ENCODE measurements at regions not wholly inside any gene's neighbourhood (a gene's known extent, or its start where the extent isn't known, plus 50 kb on each side); places are given as distances from the start of the nearest gene placed in this dataset.

DNA sequence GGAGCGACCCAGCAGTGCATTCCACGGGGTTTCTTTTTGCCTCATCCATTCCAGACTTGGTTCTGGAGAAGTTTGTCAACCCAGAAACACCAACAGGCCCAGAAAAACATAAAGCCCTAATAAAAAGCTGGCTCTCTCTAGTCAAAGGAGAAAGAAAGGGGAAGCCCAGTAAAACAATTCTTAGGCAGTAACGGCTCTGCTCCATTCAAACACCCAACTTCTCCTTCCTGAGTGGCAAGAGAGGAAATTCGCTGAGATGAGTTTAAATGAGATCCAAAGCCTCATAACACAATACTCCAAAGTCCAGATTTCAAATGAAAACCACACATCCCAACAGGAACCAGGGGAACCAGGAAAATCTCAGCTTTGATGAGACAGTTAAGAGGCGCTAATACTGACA lies 179.9 kb downstream of the RPIA start:
- TF ChIP-seq, protein P1, sequence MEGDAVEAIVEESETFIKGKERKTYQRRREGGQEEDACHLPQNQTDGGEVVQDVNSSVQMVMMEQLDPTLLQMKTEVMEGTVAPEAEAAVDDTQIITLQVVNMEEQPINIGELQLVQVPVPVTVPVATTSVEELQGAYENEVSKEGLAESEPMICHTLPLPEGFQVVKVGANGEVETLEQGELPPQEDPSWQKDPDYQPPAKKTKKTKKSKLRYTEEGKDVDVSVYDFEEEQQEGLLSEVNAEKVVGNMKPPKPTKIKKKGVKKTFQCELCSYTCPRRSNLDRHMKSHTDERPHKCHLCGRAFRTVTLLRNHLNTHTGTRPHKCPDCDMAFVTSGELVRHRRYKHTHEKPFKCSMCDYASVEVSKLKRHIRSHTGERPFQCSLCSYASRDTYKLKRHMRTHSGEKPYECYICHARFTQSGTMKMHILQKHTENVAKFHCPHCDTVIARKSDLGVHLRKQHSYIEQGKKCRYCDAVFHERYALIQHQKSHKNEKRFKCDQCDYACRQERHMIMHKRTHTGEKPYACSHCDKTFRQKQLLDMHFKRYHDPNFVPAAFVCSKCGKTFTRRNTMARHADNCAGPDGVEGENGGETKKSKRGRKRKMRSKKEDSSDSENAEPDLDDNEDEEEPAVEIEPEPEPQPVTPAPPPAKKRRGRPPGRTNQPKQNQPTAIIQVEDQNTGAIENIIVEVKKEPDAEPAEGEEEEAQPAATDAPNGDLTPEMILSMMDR (IDR thresholded peaks at IDR 0.05; ENCODE audit: low read length) = no peak
- TF ChIP-seq EZH2 (IDR thresholded peaks at IDR 0.05; ENCODE audit: borderline replicate concordance, low read length) = no peak
